ENCODE measurements at regions not wholly inside any gene's neighbourhood (a gene's known extent, or its start where the extent isn't known, plus 50 kb on each side); places are given as distances from the start of the nearest gene placed in this dataset.

DNA sequence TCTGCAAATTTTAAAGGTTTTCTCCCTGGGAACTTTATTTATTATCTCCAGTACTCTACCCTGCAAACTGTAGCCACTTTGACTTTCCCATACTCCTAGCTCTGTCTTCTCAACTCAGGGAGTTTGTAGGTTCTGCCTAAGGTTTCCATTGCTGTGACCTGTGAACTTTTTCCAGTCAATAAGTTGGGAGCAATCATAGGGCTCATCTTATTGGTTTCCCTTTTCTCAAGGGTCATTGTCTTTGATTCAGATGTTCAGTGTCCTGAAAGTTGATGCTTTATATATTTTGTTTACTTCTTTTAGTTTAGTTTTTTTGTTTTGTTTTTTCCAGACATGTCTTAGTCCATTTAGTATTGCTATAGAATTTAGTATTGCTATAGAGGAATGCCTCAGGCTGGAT is 85.3 kb upstream of the NUDT6 start:
- TF ChIP-seq CTCF (conservative IDR thresholded peaks at IDR 0.05; ENCODE audit: low read length) (no peak), EZH2phosphoT487 (IDR thresholded peaks at IDR 0.05; ENCODE audit: borderline replicate concordance, low read depth, low read length) (no peak)

Measured in OCI-LY7 (cell line).